Activated naive CD4-positive, alpha-beta T cell treated with anti-CD3 and anti-CD28 coated beads, Interleukin-2, amount 50 U/mL, for 24 hours (primary cell): ENCODE measurements at regions not wholly inside any gene's neighbourhood (a gene's known extent, or its start where the extent isn't known, plus 50 kb on each side); places are given as distances from the start of the nearest gene placed in this dataset.

Source experiments
- H3K27ac Mint-ChIP-seq: one replicate; pipeline ENCODE4 v1.8.0; 2021; ENCODE audit warnings: mild to moderate bottlenecking, mixed read lengths
- H3K27me3 Mint-ChIP-seq: one replicate; pipeline ENCODE4 v1.8.0; 2021; ENCODE audit warnings: mixed read lengths
- H3K36me3 Mint-ChIP-seq: one replicate; pipeline ENCODE4 v1.8.0; 2021; ENCODE audit warnings: mixed read lengths
- H3K4me1 Mint-ChIP-seq: one replicate; pipeline ENCODE4 v1.8.0; 2021; ENCODE audit warnings: mixed read lengths
- H3K4me3 Mint-ChIP-seq: one replicate; pipeline ENCODE4 v1.8.0; 2021; ENCODE audit warnings: mild to moderate bottlenecking, mixed read lengths
- H3K9me3 Mint-ChIP-seq: one replicate; pipeline ENCODE4 v1.8.0; 2021; ENCODE audit warnings: mixed read lengths

- Mint-ChIP-seq H3K27ac (no peak overlapping the region), H3K27me3 (peaks cover 5% of the 10 kb centered on the region), H3K36me3 (no peaks in the 10 kb centered on the region), H3K4me1 (no peaks in the 10 kb centered on the region), H3K4me3 (no peak overlapping the region), H3K9me3 (peaks cover 6% of the 10 kb centered on the region)
Observed at GRCh38 chr20:42020316-42020715, 402.1 kb upstream of the CHD6 start.

GRCh38 chr20:42018979-42019378 lies 400.8 kb upstream of the CHD6 start:
- no peaks in the 10 kb centered on the region for H3K36me3 Mint-ChIP-seq
- H3K4me3 Mint-ChIP-seq = no peak overlapping the region
- H3K27ac Mint-ChIP-seq = no peak overlapping the region
- no peaks in the 10 kb centered on the region for H3K4me1 Mint-ChIP-seq
- peaks cover 5% of the 10 kb centered on the region for H3K27me3 Mint-ChIP-seq
- peaks cover 6% of the 10 kb centered on the region for H3K9me3 Mint-ChIP-seq

DNA sequence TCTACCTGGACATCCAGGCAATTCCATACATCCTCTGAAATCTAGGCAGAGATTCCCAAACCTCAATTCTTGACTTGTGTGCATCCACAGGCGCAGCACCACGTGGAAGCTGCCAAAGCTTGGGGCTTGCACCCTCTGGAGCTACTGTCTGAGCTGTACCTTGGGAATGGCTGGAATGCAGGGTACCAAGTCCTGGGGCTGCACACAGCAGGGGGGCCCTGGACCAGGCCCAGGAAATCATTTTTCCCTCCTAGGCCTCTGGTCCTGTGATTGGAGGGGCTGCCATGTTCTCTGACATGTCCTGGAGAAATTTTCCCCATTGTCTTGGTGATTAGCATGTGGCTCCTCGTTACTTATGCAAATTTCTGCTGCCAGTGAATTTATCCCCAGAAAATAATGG lies 391.9 kb upstream of the CHD6 start:
- H3K27ac Mint-ChIP-seq = no peak overlapping the region
- H3K4me3 Mint-ChIP-seq = no peak overlapping the region
- H3K9me3 Mint-ChIP-seq = peaks cover 9% of the 10 kb centered on the region
- no peaks in the 10 kb centered on the region for H3K36me3 Mint-ChIP-seq
- peaks cover 2% of the 10 kb centered on the region for H3K27me3 Mint-ChIP-seq
- H3K4me1 Mint-ChIP-seq = no peaks in the 10 kb centered on the region

GRCh38 chr20:42007251-42007650 lies 389.1 kb upstream of the CHD6 start:
- Mint-ChIP-seq H3K9me3 (peaks cover 9% of the 10 kb centered on the region), H3K27ac (no peak overlapping the region), H3K4me3 (no peak overlapping the region)

GRCh38 chr20:42005211-42005610 lies 387.0 kb upstream of the CHD6 start:
- no peak overlapping the region for H3K27ac Mint-ChIP-seq
- no peaks in the 10 kb centered on the region for H3K9me3 Mint-ChIP-seq
- H3K4me1 Mint-ChIP-seq = no peaks in the 10 kb centered on the region
- H3K27me3 Mint-ChIP-seq = peaks cover 5% of the 10 kb centered on the region
- no peaks in the 10 kb centered on the region for H3K36me3 Mint-ChIP-seq
- H3K4me3 Mint-ChIP-seq = no peak overlapping the region

More at GRCh38 chr20:42007251-42007650, 389.1 kb upstream of the CHD6 start:
- H3K27me3 Mint-ChIP-seq = peaks cover 5% of the 10 kb centered on the region
- no peaks in the 10 kb centered on the region for H3K36me3 Mint-ChIP-seq
- no peaks in the 10 kb centered on the region for H3K4me1 Mint-ChIP-seq

- no peak overlapping the region for H3K27ac Mint-ChIP-seq
- H3K4me3 Mint-ChIP-seq = no peak overlapping the region
- H3K4me1 Mint-ChIP-seq = no peaks in the 10 kb centered on the region
- no peaks in the 10 kb centered on the region for H3K36me3 Mint-ChIP-seq
- H3K9me3 Mint-ChIP-seq = peaks cover 7% of the 10 kb centered on the region
- peaks cover 5% of the 10 kb centered on the region for H3K27me3 Mint-ChIP-seq
Observed at GRCh38 chr20:42003380-42003779, 385.2 kb upstream of the CHD6 start.

DNA sequence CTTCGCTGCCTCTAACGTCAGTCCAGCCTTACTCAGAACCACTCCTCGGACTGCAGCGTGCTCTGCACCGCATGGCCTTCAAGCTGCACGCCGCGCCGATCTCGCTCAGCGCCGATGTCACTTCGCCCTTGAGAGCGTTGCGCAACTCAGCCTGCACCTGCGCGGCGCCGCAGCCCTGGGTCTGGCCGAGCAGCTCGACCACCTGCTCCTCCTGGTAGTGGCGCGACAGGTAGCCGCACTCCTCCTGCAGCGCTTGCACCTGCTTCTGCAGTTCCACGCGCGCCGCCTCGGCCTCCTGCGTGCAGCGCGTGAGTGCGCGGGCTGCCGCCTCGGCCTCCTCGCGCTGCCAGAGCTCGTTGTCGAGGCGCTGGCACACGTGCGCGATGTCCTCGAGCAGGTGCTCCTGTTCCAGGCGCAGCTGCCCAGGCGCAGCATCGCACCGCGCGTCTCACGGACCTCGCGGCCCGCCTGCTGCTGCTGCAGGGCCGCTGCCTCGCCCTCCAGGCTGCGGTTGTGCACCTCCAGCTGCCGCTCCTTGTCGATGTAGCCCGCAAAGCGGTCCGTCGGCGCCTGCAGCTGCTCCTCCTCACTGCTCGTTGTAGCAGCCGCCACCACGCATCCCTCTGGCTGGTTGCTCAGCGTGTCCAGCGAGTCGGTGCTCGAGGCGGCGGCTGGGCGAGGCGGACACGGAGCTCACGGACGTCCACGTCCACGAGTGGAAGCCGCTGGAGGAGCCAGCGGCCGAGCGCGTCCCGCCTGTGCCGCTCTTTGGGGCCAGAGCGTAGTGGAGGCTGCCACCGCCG lies 380.6 kb upstream of the CHD6 start:
- H3K36me3 Mint-ChIP-seq = no peaks in the 10 kb centered on the region
- no peaks in the 10 kb centered on the region for H3K4me1 Mint-ChIP-seq
- peaks cover 7% of the 10 kb centered on the region for H3K9me3 Mint-ChIP-seq
- H3K27me3 Mint-ChIP-seq = peaks cover 1% of the 10 kb centered on the region
- no peak overlapping the region for H3K27ac Mint-ChIP-seq
- H3K4me3 Mint-ChIP-seq = no peak overlapping the region

DNA sequence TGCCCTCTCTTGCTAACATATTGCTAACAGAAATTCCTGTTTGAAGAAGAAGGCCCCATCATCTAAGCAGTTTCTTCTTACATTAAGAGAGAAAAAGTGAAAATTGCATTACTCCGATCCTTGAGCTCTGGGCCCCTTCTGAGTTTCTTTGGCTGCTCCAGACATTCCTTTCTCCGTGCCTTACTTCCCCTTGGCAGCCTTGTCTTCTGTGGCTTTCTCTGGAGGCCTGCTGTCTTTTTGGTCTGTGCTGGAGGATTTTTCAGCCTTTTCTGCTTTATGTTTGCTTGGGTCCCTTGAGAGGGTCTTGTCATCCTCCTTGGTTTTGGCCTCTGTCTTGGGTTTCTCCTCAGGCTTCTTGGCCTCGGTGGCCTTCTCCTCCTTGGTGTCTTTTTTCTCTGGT lies 378.8 kb upstream of the CHD6 start:
- Mint-ChIP-seq H3K27ac (no peak overlapping the region), H3K4me1 (no peaks in the 10 kb centered on the region), H3K9me3 (peaks cover 12% of the 10 kb centered on the region), H3K4me3 (no peak overlapping the region), H3K36me3 (no peaks in the 10 kb centered on the region), H3K27me3 (no peaks in the 10 kb centered on the region)

- Mint-ChIP-seq H3K27ac (no peak overlapping the region), H3K36me3 (no peaks in the 10 kb centered on the region), H3K4me3 (no peak overlapping the region), H3K27me3 (peaks cover 3% of the 10 kb centered on the region), H3K4me1 (no peaks in the 10 kb centered on the region), H3K9me3 (peaks cover 5% of the 10 kb centered on the region)
Observed at GRCh38 chr20:41992481-41992880, 374.3 kb upstream of the CHD6 start.

DNA sequence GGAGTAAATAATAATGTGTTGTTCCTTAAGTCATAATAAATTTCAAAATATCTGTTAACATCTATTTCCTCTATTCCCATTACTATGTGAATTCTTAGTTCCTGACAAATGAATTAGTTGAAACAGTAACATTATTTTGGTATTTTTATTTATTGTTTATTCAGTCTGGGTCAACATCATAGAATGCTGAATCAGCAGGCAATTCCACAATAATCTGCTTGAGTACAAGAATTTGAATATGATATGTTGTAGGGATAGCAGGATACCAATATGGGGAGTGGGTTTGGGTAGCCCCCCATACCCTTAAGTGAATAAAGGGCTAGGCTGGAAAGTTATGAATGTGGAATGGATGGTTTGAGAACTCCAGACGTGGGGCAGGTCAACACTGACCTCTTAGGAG lies 373.2 kb upstream of the CHD6 start:
- Mint-ChIP-seq H3K36me3 (no peaks in the 10 kb centered on the region), H3K27me3 (peaks cover 4% of the 10 kb centered on the region), H3K4me3 (no peak overlapping the region), H3K9me3 (peaks cover 5% of the 10 kb centered on the region), H3K4me1 (no peaks in the 10 kb centered on the region), H3K27ac (no peak overlapping the region)

GRCh38 chr20:41989935-41990635 lies 371.9 kb upstream of the CHD6 start:
- peaks cover 4% of the 10 kb centered on the region for H3K27me3 Mint-ChIP-seq
- H3K4me1 Mint-ChIP-seq = no peaks in the 10 kb centered on the region
- H3K27ac Mint-ChIP-seq = no peak overlapping the region
- H3K9me3 Mint-ChIP-seq = peaks cover 5% of the 10 kb centered on the region
- H3K36me3 Mint-ChIP-seq = no peaks in the 10 kb centered on the region
- no peak overlapping the region for H3K4me3 Mint-ChIP-seq

- Mint-ChIP-seq H3K4me3 (no peak overlapping the region), H3K9me3 (peaks cover 5% of the 10 kb centered on the region), H3K36me3 (no peaks in the 10 kb centered on the region), H3K4me1 (no peaks in the 10 kb centered on the region), H3K27me3 (peaks cover 4% of the 10 kb centered on the region), H3K27ac (no peak overlapping the region)
Observed at GRCh38 chr20:41989039-41989679, 371.0 kb upstream of the CHD6 start.

- Mint-ChIP-seq H3K4me1 (no peaks in the 10 kb centered on the region), H3K4me3 (no peak overlapping the region), H3K9me3 (no peaks in the 10 kb centered on the region), H3K27me3 (peaks cover 2% of the 10 kb centered on the region), H3K36me3 (no peaks in the 10 kb centered on the region), H3K27ac (no peak overlapping the region)
Observed at GRCh38 chr20:41984031-41984430, 365.9 kb upstream of the CHD6 start.

GRCh38 chr20:41983159-41983558 lies 365.0 kb upstream of the CHD6 start:
- no peak overlapping the region for H3K4me3 Mint-ChIP-seq
- no peaks in the 10 kb centered on the region for H3K4me1 Mint-ChIP-seq
- no peak overlapping the region for H3K27ac Mint-ChIP-seq
- H3K36me3 Mint-ChIP-seq = no peaks in the 10 kb centered on the region
- no peaks in the 10 kb centered on the region for H3K9me3 Mint-ChIP-seq
- H3K27me3 Mint-ChIP-seq = peaks cover 2% of the 10 kb centered on the region

DNA sequence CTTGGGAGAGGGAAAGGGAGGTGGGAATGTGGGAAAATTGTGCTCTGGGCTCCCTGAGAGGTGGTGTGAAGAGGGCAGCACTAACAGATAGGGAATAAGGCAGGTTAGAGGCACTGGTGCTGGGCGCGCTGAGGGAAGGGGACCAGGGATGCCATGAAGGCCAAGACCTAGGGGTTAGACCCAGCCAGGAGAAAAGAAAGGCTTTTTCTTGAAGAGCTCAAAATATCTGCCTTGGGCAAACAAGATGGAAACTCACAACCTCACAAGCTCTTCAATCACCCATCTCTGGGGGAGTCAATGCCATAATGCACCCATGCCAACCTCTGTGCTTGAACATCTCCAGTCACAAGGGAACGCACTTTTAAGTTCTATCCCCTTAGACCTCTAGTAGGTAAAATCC lies 363.6 kb upstream of the CHD6 start:
- H3K36me3 Mint-ChIP-seq = no peaks in the 10 kb centered on the region
- H3K27me3 Mint-ChIP-seq = no peaks in the 10 kb centered on the region
- H3K27ac Mint-ChIP-seq = no peak overlapping the region
- H3K9me3 Mint-ChIP-seq = no peaks in the 10 kb centered on the region
- H3K4me3 Mint-ChIP-seq = no peak overlapping the region
- H3K4me1 Mint-ChIP-seq = no peaks in the 10 kb centered on the region

- H3K27ac Mint-ChIP-seq = no peak overlapping the region
- H3K4me1 Mint-ChIP-seq = no peaks in the 10 kb centered on the region
- H3K27me3 Mint-ChIP-seq = no peaks in the 10 kb centered on the region
- no peak overlapping the region for H3K4me3 Mint-ChIP-seq
- no peaks in the 10 kb centered on the region for H3K9me3 Mint-ChIP-seq
- H3K36me3 Mint-ChIP-seq = no peaks in the 10 kb centered on the region
Observed at GRCh38 chr20:41978875-41979274, 360.7 kb upstream of the CHD6 start.
